ENCODE measurements at regions not wholly inside any gene's neighbourhood (a gene's known extent, or its start where the extent isn't known, plus 50 kb on each side); places are given as distances from the start of the nearest gene placed in this dataset.

DNA sequence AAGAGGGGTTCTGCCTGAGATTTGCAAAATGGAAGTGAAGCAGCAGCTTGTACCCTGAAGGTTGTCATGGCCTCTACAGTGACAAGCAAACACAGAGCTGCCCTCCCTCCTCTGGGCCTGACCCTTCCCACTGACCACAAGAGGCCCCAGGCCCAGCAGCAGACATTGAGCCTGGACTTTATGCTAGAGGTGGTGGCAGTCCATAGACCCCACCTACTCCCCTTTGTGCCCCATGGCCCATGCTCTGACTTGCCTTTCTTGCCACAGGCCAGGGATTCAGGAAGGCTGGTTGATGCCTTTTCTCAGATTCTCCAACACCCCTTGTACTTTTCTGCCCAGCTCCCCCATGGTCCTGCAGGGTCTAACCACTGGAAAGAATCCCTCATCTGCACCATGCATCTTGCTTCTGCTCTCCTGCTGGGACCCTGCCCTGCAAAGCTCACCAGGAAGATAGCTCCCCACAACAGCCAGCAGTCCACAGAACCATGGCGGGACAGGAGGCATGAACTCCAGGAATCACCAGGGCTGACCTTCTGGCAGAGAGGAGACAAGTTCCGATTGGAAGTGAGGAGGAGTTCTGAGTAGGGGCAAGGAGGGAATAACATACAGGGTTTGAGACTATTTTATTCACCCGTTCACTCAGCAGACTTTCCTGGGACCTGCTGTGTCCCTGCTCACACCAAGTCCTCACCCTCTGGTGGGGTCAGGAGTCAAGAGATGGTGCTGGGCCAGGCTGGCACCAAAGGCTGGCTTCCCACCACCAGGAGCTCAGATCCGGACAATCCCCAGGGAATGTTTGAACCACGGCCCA lies 263.8 kb downstream of the SYK start:
- TF ChIP-seq, protein P1, sequence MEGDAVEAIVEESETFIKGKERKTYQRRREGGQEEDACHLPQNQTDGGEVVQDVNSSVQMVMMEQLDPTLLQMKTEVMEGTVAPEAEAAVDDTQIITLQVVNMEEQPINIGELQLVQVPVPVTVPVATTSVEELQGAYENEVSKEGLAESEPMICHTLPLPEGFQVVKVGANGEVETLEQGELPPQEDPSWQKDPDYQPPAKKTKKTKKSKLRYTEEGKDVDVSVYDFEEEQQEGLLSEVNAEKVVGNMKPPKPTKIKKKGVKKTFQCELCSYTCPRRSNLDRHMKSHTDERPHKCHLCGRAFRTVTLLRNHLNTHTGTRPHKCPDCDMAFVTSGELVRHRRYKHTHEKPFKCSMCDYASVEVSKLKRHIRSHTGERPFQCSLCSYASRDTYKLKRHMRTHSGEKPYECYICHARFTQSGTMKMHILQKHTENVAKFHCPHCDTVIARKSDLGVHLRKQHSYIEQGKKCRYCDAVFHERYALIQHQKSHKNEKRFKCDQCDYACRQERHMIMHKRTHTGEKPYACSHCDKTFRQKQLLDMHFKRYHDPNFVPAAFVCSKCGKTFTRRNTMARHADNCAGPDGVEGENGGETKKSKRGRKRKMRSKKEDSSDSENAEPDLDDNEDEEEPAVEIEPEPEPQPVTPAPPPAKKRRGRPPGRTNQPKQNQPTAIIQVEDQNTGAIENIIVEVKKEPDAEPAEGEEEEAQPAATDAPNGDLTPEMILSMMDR (IDR thresholded peaks at IDR 0.05; ENCODE audit: borderline replicate concordance, extremely low read depth, low read length, poor library complexity, severe bottlenecking) = no peak
- no peak for TF ChIP-seq EZH2 (IDR thresholded peaks at IDR 0.05; ENCODE audit: borderline replicate concordance, low read depth, low read length, severe bottlenecking)

Data from DND-41 (cell line).